RWPE1 (cell line): ENCODE measurements at regions not wholly inside any gene's neighbourhood (a gene's known extent, or its start where the extent isn't known, plus 50 kb on each side); places are given as distances from the start of the nearest gene placed in this dataset.

ENCODE experiments used
- CTCF ChIA-PET: fragments of 350-600 bp; sonication (Branson Sonifier 250); formaldehyde crosslinking; extraction: SDS; loops from one replicate; lab custom pipeline; 2021; lab: Yijun Ruan, JAX
- POLR2A ChIA-PET: fragments of 400-600 bp; formaldehyde crosslinking; extraction: SDS; loops from one replicate; lab custom pipeline; 2020; ENCODE audit warnings: antibody characterized with exemption; ENCODE audit not compliant: low non-redundant PET; lab: Yijun Ruan, JAX
- DNase-seq: peaks from one replicate; pipeline ENCODE4 v3.0.0; 2012; ENCODE audit warnings: low spot score
- H3K27ac ChIP-seq: fragments of 450-650 bp; 2 replicates; pipeline ENCODE4 v1.5.1; 2017
- TF ChIP-seq, protein P1 (sequence below): fragments of 450-650 bp; conservative IDR thresholded peaks from 2 replicates; pipeline ENCODE4 v1.5.1; 2017; ENCODE audit warnings: low read depth, mild to moderate bottlenecking

GRCh38 chr3:189084620-189085019 lies 87.2 kb upstream of the TPRG1 start:
- DNase-seq, result no peak

DNA sequence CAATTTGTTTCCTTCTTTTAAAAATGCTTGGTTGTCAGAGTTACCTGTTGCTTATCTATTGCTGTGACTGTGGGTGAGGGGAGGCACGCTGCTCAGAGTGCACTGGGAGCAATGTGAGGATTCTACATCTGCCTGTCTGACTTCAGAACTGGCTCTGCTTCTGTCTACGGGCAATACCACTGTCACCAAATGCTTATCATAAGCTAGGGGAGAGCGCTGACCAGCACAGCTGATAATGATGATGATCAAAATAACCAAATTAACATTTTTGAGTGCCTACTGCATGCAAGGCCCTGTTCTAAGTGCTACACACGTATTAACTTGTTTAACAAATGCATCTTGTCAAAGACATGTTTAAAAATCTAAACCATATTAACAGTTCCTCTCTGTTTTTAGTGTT lies 79.2 kb upstream of the TPRG1 start:
- DNase-seq, result no peak
- ChIA-PET POLR2A (no interaction called here), CTCF (no interaction called here)
- no peak overlapping the region for H3K27ac ChIP-seq
- TF ChIP-seq, protein P1, sequence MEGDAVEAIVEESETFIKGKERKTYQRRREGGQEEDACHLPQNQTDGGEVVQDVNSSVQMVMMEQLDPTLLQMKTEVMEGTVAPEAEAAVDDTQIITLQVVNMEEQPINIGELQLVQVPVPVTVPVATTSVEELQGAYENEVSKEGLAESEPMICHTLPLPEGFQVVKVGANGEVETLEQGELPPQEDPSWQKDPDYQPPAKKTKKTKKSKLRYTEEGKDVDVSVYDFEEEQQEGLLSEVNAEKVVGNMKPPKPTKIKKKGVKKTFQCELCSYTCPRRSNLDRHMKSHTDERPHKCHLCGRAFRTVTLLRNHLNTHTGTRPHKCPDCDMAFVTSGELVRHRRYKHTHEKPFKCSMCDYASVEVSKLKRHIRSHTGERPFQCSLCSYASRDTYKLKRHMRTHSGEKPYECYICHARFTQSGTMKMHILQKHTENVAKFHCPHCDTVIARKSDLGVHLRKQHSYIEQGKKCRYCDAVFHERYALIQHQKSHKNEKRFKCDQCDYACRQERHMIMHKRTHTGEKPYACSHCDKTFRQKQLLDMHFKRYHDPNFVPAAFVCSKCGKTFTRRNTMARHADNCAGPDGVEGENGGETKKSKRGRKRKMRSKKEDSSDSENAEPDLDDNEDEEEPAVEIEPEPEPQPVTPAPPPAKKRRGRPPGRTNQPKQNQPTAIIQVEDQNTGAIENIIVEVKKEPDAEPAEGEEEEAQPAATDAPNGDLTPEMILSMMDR, result no peak

More at GRCh38 chr3:189084620-189085019, 87.2 kb upstream of the TPRG1 start:
- H3K27ac ChIP-seq, result no peak overlapping the region
- CTCF ChIA-PET, result no interaction called here
- TF ChIP-seq, protein P1, result no peak
- POLR2A ChIA-PET, result no interaction called here

DNA sequence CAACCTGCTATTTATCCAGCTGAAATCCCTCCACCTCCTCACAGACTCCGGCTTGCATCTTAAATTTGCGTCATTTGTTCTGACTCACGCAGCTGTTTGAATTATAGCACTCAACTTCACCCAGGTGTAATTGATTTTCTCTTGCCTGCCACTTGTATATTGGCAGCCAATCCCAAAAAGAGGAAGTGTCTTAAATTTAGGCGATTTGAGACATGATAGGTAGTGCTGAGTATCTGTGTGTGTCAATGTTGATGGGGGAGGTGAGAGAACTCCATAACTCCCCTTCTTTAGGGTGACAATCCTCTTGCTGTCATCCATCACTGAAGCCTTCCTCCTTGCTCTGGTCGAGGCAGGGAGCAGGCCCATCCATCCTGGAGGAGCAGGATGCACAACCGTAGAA lies 77.2 kb upstream of the TPRG1 start:
- no peak for DNase-seq
- ChIA-PET CTCF (no interaction called here), POLR2A (no interaction called here)
- TF ChIP-seq, protein P1, result no peak
- H3K27ac ChIP-seq, result no peak overlapping the region

DNA sequence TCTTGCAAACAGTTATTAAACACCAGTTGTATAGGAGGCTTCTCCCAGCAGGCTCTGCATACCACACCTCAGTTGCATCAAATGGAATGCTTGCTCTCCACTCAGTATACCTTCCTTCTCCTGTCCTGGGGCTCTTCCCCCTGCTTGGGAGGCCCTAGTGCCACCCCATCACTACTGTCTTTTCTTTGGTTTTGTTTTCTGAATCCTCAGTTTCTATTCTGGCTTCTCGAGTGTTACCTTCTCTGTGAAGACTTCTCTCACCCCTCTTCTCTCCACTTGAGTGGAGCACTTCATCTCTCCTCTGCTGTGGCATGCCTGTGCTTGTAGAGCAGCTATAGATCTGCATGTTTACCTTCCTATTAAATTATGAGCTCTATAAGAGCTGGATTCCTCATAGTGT lies 75.7 kb upstream of the TPRG1 start:
- no peak overlapping the region for H3K27ac ChIP-seq
- TF ChIP-seq, protein P1, result no peak
- no peak for DNase-seq
- CTCF ChIA-PET, result no interaction called here
- POLR2A ChIA-PET, result no interaction called here

GRCh38 chr3:189099031-189099471 lies 72.7 kb upstream of the TPRG1 start:
- TF ChIP-seq, protein P1, result no peak
- H3K27ac ChIP-seq, result no peak overlapping the region
- ChIA-PET CTCF (interaction anchor here (0.6 kb wide), 1 partner anchor 428 kb away, joined by 4 read pairs; no protein-coding TSS in a partner anchor), POLR2A (no interaction called here)
- no peak for DNase-seq

- no peak overlapping the region for H3K27ac ChIP-seq
- TF ChIP-seq, protein P1, result no peak
- POLR2A ChIA-PET, result no interaction called here
- DNase-seq, result no peak
- CTCF ChIA-PET, result interaction anchor here (0.6 kb wide), 1 partner anchor 429 kb away, joined by 4 read pairs; no protein-coding TSS in a partner anchor
Observed at GRCh38 chr3:189099505-189100290, 72.1 kb upstream of the TPRG1 start.
